Uterus (tissue), 3 donors: ENCODE measurements at regions not wholly inside any gene's neighbourhood (a gene's known extent, or its start where the extent isn't known, plus 50 kb on each side); places are given as distances from the start of the nearest gene placed in this dataset.

ENCODE experiments used
- DNase-seq, 2 donors: peaks; one replicate each; pipeline ENCODE4 v3.0.0-alpha.2; 2019 to 2020
- H3K27ac ChIP-seq, 2 donors: fragments of 200-600 bp; sonication (generic); 1 replicate in 1 of 2; 2 replicates in 1 of 2; pipeline ENCODE4 v1.5.1; 2016 to 2018
- H3K27me3 ChIP-seq, 2 donors: fragments of 200-600 bp; sonication (generic); one replicate each; pipeline ENCODE4 v1.5.1; 2018 to 2019; ENCODE audit warnings: control low read depth in 1 of 2
- H3K36me3 ChIP-seq, 2 donors: fragments of 200-600 bp; sonication (generic); one replicate each; pipeline ENCODE4 v1.5.1; 2019; ENCODE audit warnings: control low read depth in 1 of 2
- H3K4me1 ChIP-seq, 2 donors: fragments of 200-600 bp; sonication (generic); one replicate each; pipeline ENCODE4 v1.5.1; 2018 to 2019; ENCODE audit warnings: control low read depth in 1 of 2
- H3K4me3 ChIP-seq, 2 donors: fragments of 200-600 bp; sonication (generic); 1 replicate in 1 of 2; 2 replicates in 1 of 2; pipeline ENCODE4 v1.5.1; 2018 to 2019; ENCODE audit warnings: mild to moderate bottlenecking in 1 of 2
- H3K9me3 ChIP-seq, 2 donors: fragments of 200-600 bp; sonication (generic); one replicate each; pipeline ENCODE4 v1.5.1; 2019; ENCODE audit warnings: control low read depth in 1 of 2
- POLR2A ChIP-seq, 2 donors: fragments of 450-650 bp; IDR thresholded peaks; one replicate each; pipeline ENCODE4 v1.6.1; 2016; ENCODE audit warnings: antibody characterized with exemption in 2 of 2, mild to moderate bottlenecking in 1 of 2, moderate library complexity in 1 of 2
- intact Hi-C: fragments of 100-400 bp; cut with DNase I; formaldehyde crosslinking; loops from one replicate; pipeline ENCODE4 v1.15.1; 2023; ENCODE audit warnings: low total_unique reads
- TF ChIP-seq, protein P1 (sequence below), 4 experiments: fragments of 200-600 bp in 2 of 4; fragments of 450-650 bp in 2 of 4; sonication (generic) in 2 of 4; IDR thresholded peaks; one replicate each; pipeline ENCODE4 v1.5.1; 2016 to 2019; ENCODE audit warnings: antibody characterized with exemption in 4 of 4, mild to moderate bottlenecking in 2 of 4, moderate library complexity in 1 of 4
- donor health status: DM: yes; HTN: yes; CAD: no.

DNA sequence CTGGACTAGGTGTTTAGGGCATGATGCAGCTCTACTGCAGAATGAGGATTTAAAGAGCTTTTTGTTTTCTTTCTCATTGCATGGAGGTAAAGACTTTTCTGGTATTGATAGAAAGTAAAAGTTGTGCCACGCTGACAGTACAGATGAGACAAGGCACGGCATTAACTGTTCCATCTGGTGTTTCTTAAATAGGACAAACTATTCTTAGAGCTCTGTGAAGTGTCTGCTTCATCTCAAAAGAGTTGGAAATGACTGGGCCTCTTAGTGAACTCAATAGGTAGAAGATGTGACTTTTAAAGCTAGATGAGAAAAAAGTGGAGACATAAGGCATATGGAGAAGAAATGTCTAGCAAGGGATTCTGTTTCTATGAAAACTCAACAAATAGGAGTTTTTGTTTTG lies 321.8 kb downstream of the RPRM start:
- no peak overlapping the region for H3K27ac ChIP-seq
- H3K4me3 ChIP-seq: no peak overlapping the region
- no peaks in the 10 kb centered on the region for H3K4me1 ChIP-seq
- no peak for DNase-seq
- H3K27me3 ChIP-seq: no peaks in the 10 kb centered on the region
- H3K36me3 ChIP-seq: no peaks in the 10 kb centered on the region
- no peaks in the 10 kb centered on the region for H3K9me3 ChIP-seq
- TF ChIP-seq, protein P1, sequence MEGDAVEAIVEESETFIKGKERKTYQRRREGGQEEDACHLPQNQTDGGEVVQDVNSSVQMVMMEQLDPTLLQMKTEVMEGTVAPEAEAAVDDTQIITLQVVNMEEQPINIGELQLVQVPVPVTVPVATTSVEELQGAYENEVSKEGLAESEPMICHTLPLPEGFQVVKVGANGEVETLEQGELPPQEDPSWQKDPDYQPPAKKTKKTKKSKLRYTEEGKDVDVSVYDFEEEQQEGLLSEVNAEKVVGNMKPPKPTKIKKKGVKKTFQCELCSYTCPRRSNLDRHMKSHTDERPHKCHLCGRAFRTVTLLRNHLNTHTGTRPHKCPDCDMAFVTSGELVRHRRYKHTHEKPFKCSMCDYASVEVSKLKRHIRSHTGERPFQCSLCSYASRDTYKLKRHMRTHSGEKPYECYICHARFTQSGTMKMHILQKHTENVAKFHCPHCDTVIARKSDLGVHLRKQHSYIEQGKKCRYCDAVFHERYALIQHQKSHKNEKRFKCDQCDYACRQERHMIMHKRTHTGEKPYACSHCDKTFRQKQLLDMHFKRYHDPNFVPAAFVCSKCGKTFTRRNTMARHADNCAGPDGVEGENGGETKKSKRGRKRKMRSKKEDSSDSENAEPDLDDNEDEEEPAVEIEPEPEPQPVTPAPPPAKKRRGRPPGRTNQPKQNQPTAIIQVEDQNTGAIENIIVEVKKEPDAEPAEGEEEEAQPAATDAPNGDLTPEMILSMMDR (IDR thresholded peaks at IDR 0.05): no peak
- no peak for TF ChIP-seq POLR2A (IDR thresholded peaks at IDR 0.05)
- intact Hi-C loops: no loop called here

DNA sequence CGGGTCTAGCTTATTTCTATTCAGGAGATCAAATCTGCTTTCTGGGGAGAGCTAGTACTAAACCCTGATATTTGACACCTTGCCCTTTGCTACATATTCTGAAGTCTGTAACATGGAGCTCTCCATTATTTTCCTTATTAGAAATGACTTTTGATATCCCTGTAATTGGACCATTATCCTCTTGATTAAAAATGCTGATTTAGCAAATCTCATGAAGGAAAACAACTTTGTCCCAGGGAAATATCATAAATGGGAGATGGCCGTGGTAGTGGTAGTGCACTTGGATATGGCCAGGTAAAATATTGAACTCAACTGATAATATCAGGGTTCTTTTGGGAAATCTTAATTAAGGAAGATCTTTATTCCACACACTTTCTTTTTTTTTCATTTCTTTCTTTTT lies 326.5 kb downstream of the RPRM start:
- Histone ChIP-seq H3K4me3 (no peak overlapping the region), H3K27ac (no peak overlapping the region), H3K4me1 (no peaks in the 10 kb centered on the region), H3K9me3 (no peaks in the 10 kb centered on the region), H3K27me3 (no peaks in the 10 kb centered on the region), H3K36me3 (no peaks in the 10 kb centered on the region)
- no peak for TF ChIP-seq POLR2A (IDR thresholded peaks at IDR 0.05)
- TF ChIP-seq, protein P1 (IDR thresholded peaks at IDR 0.05): no peak
- intact Hi-C loops: no loop called here
- DNase-seq: no peak

DNA sequence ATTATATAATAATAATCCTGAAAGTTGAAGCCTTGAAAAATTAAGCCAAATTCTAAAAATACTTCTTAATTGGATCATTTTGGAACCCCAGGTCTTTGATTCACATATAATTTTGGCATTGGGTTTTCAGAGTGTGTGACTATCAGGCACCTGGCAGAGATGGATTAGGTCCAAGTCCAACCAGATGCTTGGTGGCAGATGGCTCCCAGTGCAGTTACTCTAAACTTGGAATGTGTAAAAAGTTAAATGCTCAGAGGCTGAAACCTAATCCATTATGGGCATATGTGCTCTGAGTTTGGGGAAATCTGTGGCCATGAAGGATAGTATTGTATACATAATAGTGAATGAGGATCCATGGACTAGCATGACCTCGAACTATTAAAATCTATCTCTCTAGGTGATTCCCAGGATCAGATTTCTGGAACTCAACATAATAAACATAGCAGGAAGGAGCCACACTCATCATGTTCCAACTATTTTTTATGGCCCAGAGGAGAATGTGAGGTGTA lies 333.0 kb downstream of the RPRM start:
- H3K4me1 ChIP-seq: no peaks in the 10 kb centered on the region
- no peak overlapping the region for H3K27ac ChIP-seq
- no peak overlapping the region for H3K4me3 ChIP-seq
- H3K27me3 ChIP-seq: no peaks in the 10 kb centered on the region
- H3K36me3 ChIP-seq: no peaks in the 10 kb centered on the region
- DNase-seq: no peak
- no peak for TF ChIP-seq POLR2A (IDR thresholded peaks at IDR 0.05)
- TF ChIP-seq, protein P1 (IDR thresholded peaks at IDR 0.05): no peak
- no peaks in the 10 kb centered on the region for H3K9me3 ChIP-seq
- intact Hi-C loops: no loop called here

DNA sequence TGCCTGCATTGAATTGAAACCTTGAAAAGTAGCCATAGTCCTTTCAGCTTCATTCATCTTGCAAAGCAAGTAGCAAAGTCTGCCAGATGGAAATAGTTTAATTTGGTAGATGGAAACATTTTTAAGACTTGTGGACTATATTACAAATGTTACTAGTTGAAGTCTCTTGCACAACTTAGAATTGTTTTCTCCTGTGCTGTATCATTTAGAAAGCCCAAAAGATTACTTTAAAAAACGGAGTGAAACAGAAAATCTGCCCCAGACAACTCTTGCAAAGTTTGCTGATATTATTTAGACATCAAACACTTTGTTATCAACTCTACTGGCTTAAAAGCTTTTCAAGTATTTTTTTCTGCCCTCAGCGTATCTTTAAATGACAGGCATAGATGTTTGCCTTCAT lies 335.0 kb downstream of the RPRM start:
- H3K27me3 ChIP-seq: no peaks in the 10 kb centered on the region
- no peak for TF ChIP-seq POLR2A (IDR thresholded peaks at IDR 0.05)
- TF ChIP-seq, protein P1 (IDR thresholded peaks at IDR 0.05): no peak
- no peaks in the 10 kb centered on the region for H3K4me1 ChIP-seq
- no peak overlapping the region for H3K4me3 ChIP-seq
- intact Hi-C loops: no loop called here
- no peaks in the 10 kb centered on the region for H3K36me3 ChIP-seq
- H3K9me3 ChIP-seq: no peaks in the 10 kb centered on the region
- no peak for DNase-seq
- H3K27ac ChIP-seq: no peak overlapping the region

DNA sequence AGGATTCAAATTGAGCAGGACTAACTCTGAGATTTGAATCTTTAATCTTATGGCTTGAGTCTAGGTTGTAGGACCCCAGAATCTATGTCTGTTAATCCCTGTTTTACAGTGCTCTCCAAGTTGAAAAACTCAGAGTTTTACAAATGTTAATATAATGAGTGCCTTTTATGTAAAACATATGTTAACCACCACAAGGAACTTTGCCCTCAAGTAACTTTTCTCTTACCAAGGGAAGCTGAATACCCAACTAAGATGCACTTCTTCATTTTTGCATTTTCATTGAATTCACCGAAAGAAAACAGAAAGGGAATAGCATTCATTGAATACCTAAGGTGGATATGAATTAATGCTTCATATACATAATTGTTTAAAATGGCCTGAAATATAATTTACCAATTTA lies 338.1 kb downstream of the RPRM start:
- no peaks in the 10 kb centered on the region for H3K9me3 ChIP-seq
- no peaks in the 10 kb centered on the region for H3K36me3 ChIP-seq
- no peak overlapping the region for H3K27ac ChIP-seq
- H3K27me3 ChIP-seq: no peaks in the 10 kb centered on the region
- intact Hi-C loops: no loop called here
- no peak for DNase-seq
- TF ChIP-seq, protein P1 (IDR thresholded peaks at IDR 0.05): no peak
- TF ChIP-seq POLR2A (IDR thresholded peaks at IDR 0.05): no peak
- H3K4me3 ChIP-seq: no peak overlapping the region
- no peaks in the 10 kb centered on the region for H3K4me1 ChIP-seq
